H1 (cell line): ENCODE measurements at regions not wholly inside any gene's neighbourhood (a gene's known extent, or its start where the extent isn't known, plus 50 kb on each side); places are given as distances from the start of the nearest gene placed in this dataset.

Experiments
- CTCF ChIA-PET: fragments of 300-600 bp; sonication (Branson Sonifier 250); formaldehyde crosslinking; loops from one replicate; lab custom pipeline; 2021; ENCODE audit not compliant: partially characterized antibody; lab: Charles Lee
- POLR2A ChIA-PET: fragments of 300-600 bp; sonication (Branson Sonifier 250); formaldehyde crosslinking; loops from one replicate; lab custom pipeline; 2021; ENCODE audit warnings: inconsistent platforms; ENCODE audit not compliant: partially characterized antibody; lab: Charles Lee
- DNase-seq, 2 experiments: peaks; one replicate each; pipeline versions ENCODE4 v3.0.0 to v3.0.0-alpha.2; 2010 to 2022; ENCODE audit warnings: low spot score in 2 of 2, low read depth in 1 of 2, mixed read lengths in 1 of 2
- FAIRE-seq: peaks from 2 replicates; lab custom pipeline; 2011; peaks lifted over from hg19 to GRCh38; lab: Jason Lieb, UNC
- H2AFZ ChIP-seq: 2 replicates; pipeline ENCODE4 v1.8.1; 2012; ENCODE audit warnings: low read length, inconsistent platforms
- H2AK5ac ChIP-seq: 2 replicates; pipeline ENCODE4 v1.6.1; 2013; ENCODE audit warnings: low read depth, low read length
- H2BK120ac ChIP-seq: replicated peaks from 2 replicates; pipeline ENCODE3; 2013; ENCODE audit warnings: low read depth, low read length, inconsistent platforms
- H2BK12ac ChIP-seq: 2 replicates; pipeline ENCODE4 v1.6.1; 2013; ENCODE audit warnings: low read depth, low read length
- H2BK15ac ChIP-seq: 2 replicates; pipeline ENCODE4 v1.6.1; 2013; ENCODE audit warnings: low read length
- H2BK20ac ChIP-seq: 2 replicates; pipeline ENCODE4 v1.6.1; 2013; ENCODE audit warnings: low read length
- H2BK5ac ChIP-seq: 2 replicates; pipeline ENCODE4 v1.6.1; 2013; ENCODE audit warnings: low read depth, low read length
- H3K14ac ChIP-seq: 2 replicates; pipeline ENCODE4 v1.6.1; 2013; ENCODE audit warnings: inconsistent platforms; ENCODE audit not compliant: insufficient read length
- H3K18ac ChIP-seq: 2 replicates; pipeline ENCODE4 v1.6.1; 2013; ENCODE audit warnings: low read length; ENCODE audit errors: extremely low read depth
- H3K23ac ChIP-seq: 2 replicates; pipeline ENCODE4 v1.6.1; 2013; ENCODE audit warnings: inconsistent platforms; ENCODE audit not compliant: insufficient read length
- H3K23me2 ChIP-seq: 2 replicates; pipeline ENCODE4 v1.6.1; 2013; ENCODE audit warnings: low read depth, low read length
- H3K27ac ChIP-seq: 2 replicates; pipeline ENCODE4 v1.6.1; 2011; ENCODE audit warnings: low read depth, low read length, inconsistent platforms
- H3K27me3 ChIP-seq, 4 experiments: replicated peaks in 1 of 4; 1 replicate in 1 of 4; 2 replicates in 3 of 4; pipeline versions ENCODE4 v1.6.1 to v1.8.1; 2011 to 2013; ENCODE audit warnings: low read length in 3 of 4, mild to moderate bottlenecking in 3 of 4, inconsistent platforms in 2 of 4, mixed read lengths in 2 of 4, moderate library complexity in 1 of 4; ENCODE audit not compliant: control insufficient read depth in 3 of 4, insufficient read depth in 3 of 4; ENCODE audit errors: extremely low read depth in 1 of 4
- H3K36me3 ChIP-seq, 4 experiments: 2 replicates each; pipeline versions ENCODE4 v1.6.1 to v1.8.1; 2011 to 2013; ENCODE audit warnings: mild to moderate bottlenecking in 4 of 4, low read length in 3 of 4, moderate library complexity in 2 of 4, control low read depth in 1 of 4, inconsistent platforms in 1 of 4; ENCODE audit not compliant: insufficient read depth in 4 of 4, control insufficient read depth in 2 of 4
- H3K4ac ChIP-seq: replicated peaks from 2 replicates; pipeline ENCODE3; 2013; ENCODE audit warnings: low read length, low read depth, mixed read lengths, inconsistent platforms; ENCODE audit not compliant: insufficient read length
- H3K4me1 ChIP-seq, 4 experiments: replicated peaks in 1 of 4; 1 replicate in 1 of 4; 2 replicates in 3 of 4; pipeline versions ENCODE4 v1.6.1 to v1.8.1; 2011 to 2013; ENCODE audit warnings: low read length in 3 of 4, inconsistent platforms in 2 of 4, mixed read lengths in 1 of 4; ENCODE audit not compliant: insufficient read depth in 4 of 4, control insufficient read depth in 3 of 4
- H3K4me2 ChIP-seq, 2 experiments: 2 replicates each; pipeline versions ENCODE4 v1.6.1 to v1.8.1; 2011 to 2013; ENCODE audit warnings: low read depth in 2 of 2, low read length in 2 of 2, control low read depth in 1 of 2, inconsistent platforms in 1 of 2, mild to moderate bottlenecking in 1 of 2; ENCODE audit not compliant: insufficient read depth in 1 of 2
- H3K4me3 ChIP-seq, 4 experiments: fragments of 200-600, 300-600 bp in 1 of 4; sonication (generic), shearing (Covaris generic), sonication (Bioruptor Twin) in 1 of 4; 2 replicates each; pipeline versions ENCODE4 v1.5.1 to v1.8.1; 2011 to 2016; ENCODE audit warnings: low read length in 4 of 4, low read depth in 3 of 4, control low read depth in 2 of 4, inconsistent platforms in 2 of 4, mild to moderate bottlenecking in 2 of 4, mixed read lengths in 1 of 4, moderate library complexity in 1 of 4; ENCODE audit not compliant: insufficient read depth in 2 of 4; ENCODE audit errors: extremely low read depth in 1 of 4
- H3K56ac ChIP-seq: replicated peaks from 2 replicates; pipeline ENCODE3; 2013; ENCODE audit warnings: low read depth, mild to moderate bottlenecking, mixed read lengths, low read length, inconsistent platforms; ENCODE audit not compliant: insufficient read length
- H3K79me1 ChIP-seq: 2 replicates; pipeline ENCODE4 v1.6.1; 2013; ENCODE audit warnings: low read depth, low read length, control low read depth
- H3K79me2 ChIP-seq, 2 experiments: 2 replicates each; pipeline versions ENCODE4 v1.6.1 to v1.8.1; 2012 to 2013; ENCODE audit warnings: low read length in 2 of 2, mild to moderate bottlenecking in 2 of 2, inconsistent platforms in 1 of 2; ENCODE audit not compliant: insufficient read depth in 2 of 2, control insufficient read depth in 1 of 2
- H3K9ac ChIP-seq, 4 experiments: replicated peaks in 1 of 4; 1 replicate in 1 of 4; 2 replicates in 3 of 4; pipeline versions ENCODE4 v1.6.1 to v1.8.1; 2011 to 2013; ENCODE audit warnings: low read depth in 3 of 4, low read length in 3 of 4, control low read depth in 2 of 4, mild to moderate bottlenecking in 2 of 4, moderate library complexity in 2 of 4, inconsistent platforms in 1 of 4; ENCODE audit errors: extremely low read depth in 1 of 4
- H3K9me3 ChIP-seq, 2 experiments: 2 replicates each; pipeline versions ENCODE4 v1.6.1 to v1.8.1; 2012 to 2013; ENCODE audit warnings: mild to moderate bottlenecking in 2 of 2, moderate library complexity in 2 of 2, control low read depth in 1 of 2, inconsistent platforms in 1 of 2, low read depth in 1 of 2, low read length in 1 of 2, mixed read lengths in 1 of 2; ENCODE audit not compliant: insufficient read depth in 2 of 2
- H4K20me1 ChIP-seq, 2 experiments: replicated peaks in 1 of 2; 2 replicates each; pipeline versions ENCODE3 to v1.8.1; 2011 to 2013; ENCODE audit warnings: inconsistent platforms in 2 of 2, low read length in 2 of 2, mild to moderate bottlenecking in 1 of 2; ENCODE audit not compliant: insufficient read depth in 2 of 2, control insufficient read depth in 1 of 2
- H4K5ac ChIP-seq: 2 replicates; pipeline ENCODE4 v1.6.1; 2013; ENCODE audit warnings: low read length, low read depth, mixed read lengths, inconsistent platforms; ENCODE audit not compliant: insufficient read length
- H4K8ac ChIP-seq: 2 replicates; pipeline ENCODE4 v1.8.0; 2013; ENCODE audit warnings: mild to moderate bottlenecking, moderate library complexity, low read length, inconsistent platforms; ENCODE audit not compliant: insufficient read depth; ENCODE audit errors: extremely low read depth
- H4K91ac ChIP-seq: replicated peaks from 2 replicates; pipeline ENCODE3; 2013; ENCODE audit warnings: low read length, mixed read lengths, inconsistent platforms; ENCODE audit not compliant: insufficient read length
- CEBPB ChIP-seq: IDR thresholded peaks from 2 replicates; pipeline ENCODE4 v1.6.1; 2012; ENCODE audit warnings: low read depth, low read length
- CREB1 ChIP-seq: IDR thresholded peaks from 2 replicates; pipeline ENCODE4 v1.6.1; 2012; ENCODE audit warnings: inconsistent platforms
- FOSL1 ChIP-seq: IDR thresholded peaks from 2 replicates; pipeline ENCODE4 v1.6.1; 2011; ENCODE audit warnings: mild to moderate bottlenecking, low read depth, low read length, moderate library complexity; ENCODE audit not compliant: insufficient read depth
- HDAC2 ChIP-seq, 2 experiments: fragments of 300-600 bp in 1 of 2; sonication (generic) in 1 of 2; IDR thresholded peaks; 2 replicates each; pipeline ENCODE4 v1.6.1; 2011 to 2012; ENCODE audit warnings: low read depth in 2 of 2, low read length in 2 of 2, mild to moderate bottlenecking in 2 of 2, moderate library complexity in 2 of 2, borderline replicate concordance in 1 of 2, inconsistent platforms in 1 of 2
- POLR2AphosphoS5 ChIP-seq: IDR thresholded peaks from 2 replicates; pipeline ENCODE4 v1.6.1; 2011; ENCODE audit warnings: low read depth, low read length
- POU5F1 ChIP-seq: IDR thresholded peaks from 2 replicates; pipeline ENCODE4 v1.6.1; 2011; ENCODE audit warnings: low read depth, mild to moderate bottlenecking, low read length, moderate library complexity
- RAD21 ChIP-seq, 2 experiments: IDR thresholded peaks in 1 of 2; conservative IDR thresholded peaks in 1 of 2; 2 replicates each; pipeline ENCODE4 v1.6.1; 2011; ENCODE audit warnings: low read depth in 2 of 2, low read length in 2 of 2, improper control_type of control experiment in 1 of 2, inconsistent platforms in 1 of 2, mild to moderate bottlenecking in 1 of 2, moderate library complexity in 1 of 2
- SIN3A ChIP-seq, 2 experiments: IDR thresholded peaks in 1 of 2; conservative IDR thresholded peaks in 1 of 2; 2 replicates each; pipeline ENCODE4 v1.6.1; 2011 to 2012; ENCODE audit warnings: low read length in 2 of 2, improper control_type of control experiment in 1 of 2, low read depth in 1 of 2, mild to moderate bottlenecking in 1 of 2
- SIRT6 ChIP-seq: IDR thresholded peaks from one replicate; pipeline ENCODE4 v1.7.1; 2012; ENCODE audit warnings: low read length, inconsistent platforms
- TCF12 ChIP-seq: IDR thresholded peaks from 2 replicates; pipeline ENCODE4 v1.6.1; 2011; ENCODE audit warnings: low read depth, mild to moderate bottlenecking, low read length
- WGBS, 2 experiments: shearing (Covaris generic) in 1 of 2; methylation state at CpG; one replicate each; pipeline versions ENCODE4 v1.1.6 to v1.1.7; 2013 to 2015; ENCODE audit warnings: low lambda C conversion rate in 2 of 2, mixed read lengths in 2 of 2, inconsistent platforms in 1 of 2, low coverage in 1 of 2, missing lambda C conversion rate in 1 of 2; ENCODE audit not compliant: insufficient replicate concordance in 2 of 2, insufficient coverage in 1 of 2, insufficient read length in 1 of 2; ENCODE audit errors: extremely low coverage in 1 of 2, missing lambda C conversion rate in 1 of 2; 5-methylcytosine and 5-hydroxymethylcytosine counted together

DNA sequence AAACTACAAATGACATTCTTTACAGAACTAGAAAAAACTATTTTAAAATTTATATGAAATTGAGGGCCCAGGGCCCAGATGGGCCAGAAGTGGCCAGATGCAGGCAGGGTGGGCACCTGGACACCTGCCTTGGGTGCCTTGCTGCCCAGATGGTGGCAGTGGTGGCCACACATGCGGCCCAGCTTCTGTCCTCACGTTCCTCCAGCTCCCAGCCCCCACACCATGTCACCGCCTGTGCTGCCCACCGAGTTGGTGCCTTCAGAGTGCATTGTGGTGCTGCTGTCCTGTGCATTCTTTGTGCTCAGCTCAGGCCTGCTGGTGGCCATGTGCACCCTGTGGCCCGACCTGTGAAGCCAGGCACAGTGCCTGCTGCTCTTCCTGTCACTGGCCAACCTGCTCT, 216.8 kb upstream of the CXADR start:
- Histone ChIP-seq H2BK5ac (no peak overlapping the region), H2BK15ac (no peak overlapping the region), H3K4me3 (no peak overlapping the region), H3K23ac (no peak overlapping the region), H3K79me1 (no peaks in the 10 kb centered on the region), H2BK20ac (no peak overlapping the region), H3K4me2 (no peak overlapping the region), H3K36me3 (no peaks in the 10 kb centered on the region), H2AFZ (no peak overlapping the region), H3K27ac (no peak overlapping the region), H2BK120ac (no peak overlapping the region), H4K8ac (no peak overlapping the region), H4K20me1 (no peaks in the 10 kb centered on the region), H3K18ac (no peak overlapping the region), H3K14ac (no peak overlapping the region), H2AK5ac (no peak overlapping the region), H3K56ac (no peak overlapping the region), H3K4me1 (no peaks in the 10 kb centered on the region), H3K9me3 (peaks cover 24 to 31% of the 10 kb centered on the region in 2 experiments), H3K27me3 (no peaks in the 10 kb centered on the region), H3K9ac (no peak overlapping the region), H3K79me2 (no peaks in the 10 kb centered on the region), H3K4ac (no peak overlapping the region), H3K23me2 (no peaks in the 10 kb centered on the region), H2BK12ac (no peak overlapping the region), H4K91ac (no peak overlapping the region), H4K5ac (no peak overlapping the region)
- TF ChIP-seq SIN3A (conservative IDR thresholded peaks at IDR 0.05 in 1 of 2, IDR thresholded peaks at IDR 0.05 in 1 of 2; ENCODE audit: low read depth in 1 of 2, low read length in 2 of 2) (no peak), FOSL1 (no peak), SIRT6 (no peak), TCF12 (no peak), CEBPB (no peak), CREB1 (no peak), POU5F1 (no peak), RAD21 (IDR thresholded peaks at IDR 0.05 in 1 of 2, conservative IDR thresholded peaks at IDR 0.05 in 1 of 2; ENCODE audit: low read depth in 2 of 2, low read length in 2 of 2) (no peak), HDAC2 (IDR thresholded peaks at IDR 0.05; ENCODE audit: borderline replicate concordance in 1 of 2, low read depth in 2 of 2, low read length in 2 of 2) (no peak), POLR2AphosphoS5 (no peak)
- no peak for FAIRE-seq
- CTCF ChIA-PET = no interaction called here
- POLR2A ChIA-PET = interaction anchor here (0.7 kb wide), 1 partner anchor 239 kb away, joined by 3 read pairs; no protein-coding TSS in a partner anchor
- no peak for DNase-seq
- WGBS, 2 experiments = 87% methylated on average over 5 of the region's 5 CpGs; no CpG with 5 or more reads in 1 of the 2 experiments
